ENCODE measurements at regions not wholly inside any gene's neighbourhood (a gene's known extent, or its start where the extent isn't known, plus 50 kb on each side); places are given as distances from the start of the nearest gene placed in this dataset.
"Not testable (repeated sequence)": the region's sequence is repeated elsewhere in the genome, so short reads cannot be mapped to it uniquely, and the experiment has no call there.

DNA sequence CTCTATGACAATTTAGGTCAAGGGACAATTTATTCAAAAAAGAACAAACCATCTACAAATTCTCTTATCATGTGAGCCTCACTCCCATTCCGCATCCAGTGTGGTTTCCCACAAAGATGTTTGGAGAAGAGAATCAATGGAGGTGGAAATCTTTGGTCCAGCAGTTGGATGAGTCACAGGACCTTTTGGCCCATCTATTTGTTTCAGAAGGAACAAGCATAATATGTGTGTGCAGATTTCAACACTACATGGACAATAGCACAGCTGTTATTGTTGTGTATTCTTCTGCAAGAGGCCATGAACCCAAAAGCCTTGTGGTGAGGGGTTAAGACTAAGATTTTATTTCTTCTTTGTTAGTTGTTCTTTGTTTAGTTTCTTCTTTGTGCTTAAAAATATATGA is 61.6 kb downstream of the OR10A6 start:
- WGBS, 2 experiments (ENCODE audit: insufficient coverage in 1 of 2, insufficient read length in 1 of 2) = 80 to 100% methylated on average over 1 of the region's 1 CpG
- peaks cover 42% of the 10 kb centered on the region for H3K36me3 ChIP-seq (ENCODE audit: control insufficient read depth, insufficient read depth, low read length)
- no peak overlapping the region for H3K27ac ChIP-seq (ENCODE audit: low read depth, low read length)
- no peaks in the 10 kb centered on the region for H3K27me3 Mint-ChIP-seq (ENCODE audit: insufficient read depth)
- no peaks in the 10 kb centered on the region for H3K27me3 ChIP-seq (ENCODE audit: control insufficient read depth, insufficient read depth, low read length, poor library complexity, severe bottlenecking)
- H3K4me1 Mint-ChIP-seq = no peaks in the 10 kb centered on the region
- peaks cover 41% of the 10 kb centered on the region for H3K36me3 Mint-ChIP-seq (ENCODE audit: low read depth)
- peaks cover 35% of the 10 kb centered on the region for H3K9me3 Mint-ChIP-seq
- H3K4me1 ChIP-seq (ENCODE audit: control insufficient read depth, insufficient read depth, low read length) = no peaks in the 10 kb centered on the region
- no peak for TF ChIP-seq CTCF (conservative IDR thresholded peaks at IDR 0.05)
- peaks cover 25% of the 10 kb centered on the region for H3K9me3 ChIP-seq (ENCODE audit: control insufficient read depth, low read length)
- H3K4me3 ChIP-seq (ENCODE audit: low read length) = peak overlapping the region; percentile 15
- H3K27ac Mint-ChIP-seq = no peak overlapping the region
- H3K4me3 Mint-ChIP-seq = no peak overlapping the region
- no peak overlapping the region for H3K9ac ChIP-seq (ENCODE audit: extremely low read depth, low read length, poor library complexity, severe bottlenecking)
- no peak for DNase-seq

DNA sequence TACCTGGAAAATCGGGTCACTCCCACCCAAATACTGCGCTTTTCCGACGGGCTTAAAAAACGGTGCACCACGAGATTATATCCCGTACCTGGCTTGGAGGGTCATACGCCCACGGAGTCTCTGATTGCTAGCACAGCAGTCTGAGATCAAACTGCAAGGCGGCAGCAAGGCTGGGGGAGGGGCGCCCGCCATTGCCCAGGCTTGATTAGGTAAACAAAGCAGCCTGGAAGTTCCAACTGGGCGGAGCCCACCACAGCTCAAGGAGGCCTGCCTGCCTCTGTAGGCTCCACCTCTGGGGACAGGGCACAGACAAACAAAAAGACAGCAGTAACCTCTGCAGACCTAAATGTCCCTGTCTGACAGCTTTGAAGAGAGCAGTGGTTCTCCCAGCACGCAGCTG is 64.5 kb upstream of the OR5P2 start:
- H3K4me1 ChIP-seq (ENCODE audit: control insufficient read depth, insufficient read depth, low read length); H3K9ac ChIP-seq (ENCODE audit: extremely low read depth, low read length, poor library complexity, severe bottlenecking); H3K27me3 Mint-ChIP-seq (ENCODE audit: insufficient read depth); H3K27me3 ChIP-seq (ENCODE audit: control insufficient read depth, insufficient read depth, low read length, poor library complexity, severe bottlenecking); H3K27ac ChIP-seq (ENCODE audit: low read depth, low read length); H3K4me3 ChIP-seq (ENCODE audit: low read length); H3K9me3 ChIP-seq (ENCODE audit: control insufficient read depth, low read length); H3K9me3 Mint-ChIP-seq: not testable (repeated sequence)
- 77 to 83% methylated on average over 7 to 13 of the region's 14 CpGs for WGBS, 2 experiments (ENCODE audit: insufficient coverage in 1 of 2, insufficient read length in 1 of 2)
- peaks cover 19% of the 10 kb centered on the region for H3K36me3 ChIP-seq (ENCODE audit: control insufficient read depth, insufficient read depth, low read length)
- peaks cover 25% of the 10 kb centered on the region for H3K36me3 Mint-ChIP-seq (ENCODE audit: low read depth)
- peaks cover 13% of the 10 kb centered on the region for H3K4me1 Mint-ChIP-seq
- peak overlapping the region; percentile 92 for H3K27ac Mint-ChIP-seq
- peak overlapping the region; percentile 50 for H3K4me3 Mint-ChIP-seq
- DNase-seq = peak; percentile 67

DNA sequence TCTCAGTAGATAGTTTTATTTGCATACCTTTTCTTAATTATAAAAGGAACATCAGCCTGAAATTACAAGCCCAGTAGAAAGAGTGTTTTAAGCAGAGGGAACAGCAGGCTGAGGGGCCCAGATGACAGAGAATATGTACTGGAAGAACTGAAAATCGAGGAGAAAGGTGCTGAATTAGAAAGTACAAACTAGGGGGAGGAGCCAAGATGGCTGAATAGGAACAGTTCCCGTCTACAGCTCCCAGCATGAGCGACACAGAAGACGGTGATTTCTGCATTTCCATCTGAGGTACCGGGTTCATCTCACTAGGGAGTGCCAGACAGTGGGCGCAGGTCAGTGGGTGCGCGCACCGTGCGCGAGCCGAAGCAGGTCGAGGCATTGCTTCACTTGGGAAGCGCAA is 64.1 kb upstream of the OR5P2 start:
- peak overlapping the region; percentile 92 for H3K27ac Mint-ChIP-seq
- H3K27me3 ChIP-seq (ENCODE audit: control insufficient read depth, insufficient read depth, low read length, poor library complexity, severe bottlenecking); H3K27me3 Mint-ChIP-seq (ENCODE audit: insufficient read depth); H3K4me1 ChIP-seq (ENCODE audit: control insufficient read depth, insufficient read depth, low read length); DNase-seq; H3K27ac ChIP-seq (ENCODE audit: low read depth, low read length); H3K9ac ChIP-seq (ENCODE audit: extremely low read depth, low read length, poor library complexity, severe bottlenecking); H3K4me3 ChIP-seq (ENCODE audit: low read length); H3K9me3 ChIP-seq (ENCODE audit: control insufficient read depth, low read length); H3K9me3 Mint-ChIP-seq: not testable (repeated sequence)
- H3K36me3 ChIP-seq (ENCODE audit: control insufficient read depth, insufficient read depth, low read length) = peaks cover 19% of the 10 kb centered on the region
- WGBS, 2 experiments (ENCODE audit: insufficient coverage in 1 of 2, insufficient read length in 1 of 2) = 81 to 93% methylated on average over 2 to 13 of the region's 14 CpGs
- H3K36me3 Mint-ChIP-seq (ENCODE audit: low read depth) = peaks cover 25% of the 10 kb centered on the region
- H3K4me1 Mint-ChIP-seq = peaks cover 13% of the 10 kb centered on the region
- peak overlapping the region; percentile 50 for H3K4me3 Mint-ChIP-seq

- H3K9me3 Mint-ChIP-seq = peaks cover 1% of the 10 kb centered on the region
- Histone ChIP-seq H3K4me3 (ENCODE audit: low read length) (no peak overlapping the region), H3K27me3 (ENCODE audit: control insufficient read depth, insufficient read depth, low read length, poor library complexity, severe bottlenecking) (no peaks in the 10 kb centered on the region), H3K9me3 (ENCODE audit: control insufficient read depth, low read length) (no peaks in the 10 kb centered on the region), H3K27ac (ENCODE audit: low read depth, low read length) (no peak overlapping the region), H3K36me3 (ENCODE audit: control insufficient read depth, insufficient read depth, low read length) (peaks cover 40% of the 10 kb centered on the region), H3K9ac (ENCODE audit: extremely low read depth, low read length, poor library complexity, severe bottlenecking) (no peak overlapping the region), H3K4me1 (ENCODE audit: control insufficient read depth, insufficient read depth, low read length) (no peaks in the 10 kb centered on the region)
- H3K4me3 Mint-ChIP-seq = no peak overlapping the region
- 88 to 94% methylated on average over 7 of the region's 7 CpGs for WGBS, 2 experiments (ENCODE audit: insufficient coverage in 1 of 2, insufficient read length in 1 of 2)
- TF ChIP-seq CTCF (conservative IDR thresholded peaks at IDR 0.05) = no peak
- H3K4me1 Mint-ChIP-seq = peaks cover 13% of the 10 kb centered on the region
- no peaks in the 10 kb centered on the region for H3K27me3 Mint-ChIP-seq (ENCODE audit: insufficient read depth)
- no peak for DNase-seq
- no peak overlapping the region for H3K27ac Mint-ChIP-seq
- H3K36me3 Mint-ChIP-seq (ENCODE audit: low read depth) = peaks cover 26% of the 10 kb centered on the region
These were observed 61.3 kb upstream of the OR5P2 start for GRCh38 chr11:7858006-7858405.

Measured in endodermal cell (in vitro differentiated cells).